GM12878 (cell line): ENCODE measurements at regions not wholly inside any gene's neighbourhood (a gene's known extent, or its start where the extent isn't known, plus 50 kb on each side); places are given as distances from the start of the nearest gene placed in this dataset.

ENCODE experiments used
- ATAC-seq: fragments of 200-7000 bp; cut with Tn5 transposase; 3 replicates; pipeline ENCODE4 v1.9.1; 2020; ENCODE audit warnings: mild to moderate bottlenecking, moderate library complexity
- BruUV-seq: library from RNA; stranded (reverse); fragments of 400-500 nt; replicated peaks from 2 replicates; lab custom pipeline; 2021; lab: Mats Ljungman, UMichigan
- CTCF ChIA-PET: fragments of 300-600 bp; sonication (Branson Sonifier 250); formaldehyde crosslinking; extraction: SDS; loops from one replicate; lab custom pipeline; 2021; ENCODE audit warnings: inconsistent platforms; lab: Yijun Ruan, JAX
- POLR2A ChIA-PET: fragments of 350-600 bp; formaldehyde crosslinking; extraction: SDS; loops from one replicate; lab custom pipeline; 2021; ENCODE audit warnings: inconsistent platforms; lab: Charles Lee
- RAD21 ChIA-PET: fragments of 300-600 bp; sonication (Branson Sonifier 250); formaldehyde crosslinking; loops from one replicate; lab custom pipeline; 2023; ENCODE audit warnings: antibody characterized with exemption; ENCODE audit not compliant: unreplicated experiment; lab: Charles Lee
- SMC1A ChIA-PET: fragments of 300-600 bp; sonication (Branson Sonifier 250); formaldehyde crosslinking; loops from one replicate; lab custom pipeline; 2023; ENCODE audit not compliant: unreplicated experiment, uncharacterized antibody; lab: Charles Lee
- DNase-seq: peaks from one replicate; pipeline ENCODE4 v3.0.0-alpha.2; 2011; ENCODE audit warnings: low read depth, low spot score
- FAIRE-seq: peaks from 3 replicates; lab custom pipeline; 2011; peaks lifted over from hg19 to GRCh38; lab: Jason Lieb, UNC
- H2AFZ ChIP-seq: 2 replicates; pipeline ENCODE4 v1.6.0; 2011; ENCODE audit warnings: low read depth, low read length, control low read depth; ENCODE audit not compliant: control insufficient read depth
- H3K27ac ChIP-seq: 2 replicates; pipeline ENCODE4 v1.5.1; 2011; ENCODE audit warnings: control low read depth; ENCODE audit not compliant: control insufficient read depth, insufficient read depth
- H3K27me3 ChIP-seq, 2 experiments: replicated peaks in 1 of 2; 2 replicates each; pipeline versions ENCODE4 v1.6.0 to v1.6.1; 2011; ENCODE audit warnings: low read length in 1 of 2; ENCODE audit not compliant: control insufficient read depth in 2 of 2, insufficient read depth in 2 of 2
- H3K36me3 ChIP-seq, 2 experiments: 2 replicates each; pipeline ENCODE4 v1.5.1; 2011; ENCODE audit warnings: low read length in 1 of 2; ENCODE audit not compliant: control insufficient read depth in 2 of 2, insufficient read depth in 2 of 2
- H3K4me1 ChIP-seq: 2 replicates; pipeline ENCODE4 v1.6.1; 2011; ENCODE audit warnings: mild to moderate bottlenecking, low read length, moderate library complexity, mixed read lengths; ENCODE audit not compliant: control insufficient read depth, insufficient read depth
- H3K4me2 ChIP-seq: 2 replicates; pipeline ENCODE4 v1.6.0; 2011; ENCODE audit warnings: control low read depth; ENCODE audit not compliant: control insufficient read depth, insufficient read depth
- H3K4me3 ChIP-seq: fragments of 200-600 bp; sonication (generic); 2 replicates; pipeline ENCODE4 v1.5.1; 2016
- H3K79me2 ChIP-seq: 2 replicates; pipeline ENCODE4 v1.6.0; 2011; ENCODE audit warnings: low read length; ENCODE audit not compliant: control insufficient read depth, insufficient read depth
- H3K9ac ChIP-seq: 2 replicates; pipeline ENCODE4 v1.8.0; 2011; ENCODE audit warnings: low read length, control low read depth, mixed read lengths; ENCODE audit not compliant: control insufficient read depth, insufficient read depth
- H3K9me3 ChIP-seq: replicated peaks from 3 replicates; pipeline ENCODE4 v1.5.1; 2011; ENCODE audit warnings: mild to moderate bottlenecking, low read length; ENCODE audit not compliant: control insufficient read depth, insufficient read depth
- H4K20me1 ChIP-seq: 2 replicates; pipeline ENCODE4 v1.6.0; 2011; ENCODE audit not compliant: control insufficient read depth, insufficient read depth
- CBX3 ChIP-seq: fragments of 200-600 bp; sonication (generic); IDR thresholded peaks from 2 replicates; pipeline ENCODE4 v1.6.1; 2016; ENCODE audit warnings: low read depth, borderline replicate concordance
- CHD2 ChIP-seq: IDR thresholded peaks from 2 replicates; pipeline ENCODE4 v1.6.1; 2011; ENCODE audit warnings: low read depth, low read length, improper control_type of control experiment, borderline replicate concordance
- EGR1 ChIP-seq, 2 experiments: IDR thresholded peaks; 1 replicate in 1 of 2; 2 replicates in 1 of 2; pipeline ENCODE4 v1.6.1; 2011 to 2012; ENCODE audit warnings: low read depth in 2 of 2, low read length in 2 of 2, borderline replicate concordance in 1 of 2, mild to moderate bottlenecking in 1 of 2, moderate library complexity in 1 of 2
- ETV6 ChIP-seq, 2 experiments: fragments of 450-650 bp in 1 of 2; IDR thresholded peaks in 1 of 2; conservative IDR thresholded peaks in 1 of 2; 2 replicates each; pipeline ENCODE4 v1.6.1; 2014; ENCODE audit warnings: antibody characterized with exemption in 1 of 2, borderline replicate concordance in 1 of 2, low read depth in 1 of 2, mild to moderate bottlenecking in 1 of 2, moderate library complexity in 1 of 2
- NFXL1 ChIP-seq: fragments of 450-650 bp; IDR thresholded peaks from 2 replicates; pipeline ENCODE4 v1.6.1; 2017; ENCODE audit warnings: antibody characterized with exemption, mild to moderate bottlenecking, borderline replicate concordance
- RELA ChIP-seq: fragments of 450-650 bp; IDR thresholded peaks from 2 replicates; pipeline ENCODE4 v1.8.0; 2014; ENCODE audit warnings: borderline replicate concordance; ENCODE audit not compliant: partially characterized antibody
- SPI1 ChIP-seq: IDR thresholded peaks from 2 replicates; pipeline ENCODE4 v1.6.1; 2011; ENCODE audit warnings: low read depth, mild to moderate bottlenecking, low read length, moderate library complexity, borderline replicate concordance; ENCODE audit not compliant: insufficient read depth
- SREBF1 ChIP-seq: IDR thresholded peaks from 2 replicates; pipeline ENCODE4 v1.6.1; 2012; ENCODE audit warnings: mild to moderate bottlenecking, low read length
- SUPT20H ChIP-seq: IDR thresholded peaks from 2 replicates; pipeline ENCODE4 v1.6.1; 2011; ENCODE audit warnings: low read depth, mild to moderate bottlenecking, low read length, moderate library complexity, borderline replicate concordance; ENCODE audit not compliant: control insufficient read depth
- TCF3 ChIP-seq: IDR thresholded peaks from 2 replicates; pipeline ENCODE4 v1.6.1; 2012; ENCODE audit warnings: low read depth, mild to moderate bottlenecking, low read length, borderline replicate concordance; ENCODE audit not compliant: insufficient read depth
- YY1 ChIP-seq: IDR thresholded peaks from 2 replicates; pipeline ENCODE4 v1.6.1; 2011; ENCODE audit warnings: low read depth, mild to moderate bottlenecking, low read length
- ZNF622 ChIP-seq: fragments of 450-650 bp; IDR thresholded peaks from 2 replicates; pipeline ENCODE4 v1.6.1; 2017; ENCODE audit warnings: mild to moderate bottlenecking, inconsistent platforms
- ZZZ3 ChIP-seq: IDR thresholded peaks from 2 replicates; pipeline ENCODE4 v1.6.1; 2011; ENCODE audit warnings: low read depth; ENCODE audit not compliant: control insufficient read depth, insufficient read length
- WGBS: methylation state at CpG from one replicate; pipeline ENCODE4 v1.1.6; 2016; ENCODE audit warnings: low lambda C conversion rate; ENCODE audit not compliant: insufficient replicate concordance, insufficient coverage; ENCODE audit errors: missing lambda C conversion rate; 5-methylcytosine and 5-hydroxymethylcytosine counted together
- in situ Hi-C: fragments of 300-500 bp; cut with MboI; formaldehyde crosslinking; loops from 9 replicates; pipeline ENCODE4 v1.14.3; 2018; ENCODE audit warnings: mixed read lengths
- intact Hi-C: fragments of 100-400 bp; cut with micrococcal nuclease; formaldehyde crosslinking; loops from one replicate; pipeline ENCODE4 v1.14.2; 2022; ENCODE audit not compliant: unreplicated experiment
- TF ChIP-seq, protein P1 (sequence below): IDR thresholded peaks from 2 replicates; pipeline ENCODE4 v1.6.1; 2011; ENCODE audit warnings: borderline replicate concordance, low read depth, mild to moderate bottlenecking, moderate library complexity, mixed read lengths, low read length; ENCODE audit not compliant: insufficient read depth; ENCODE audit errors: extremely low read length
- TF ChIP-seq, protein P2 (sequence below): fragments of 450-650 bp; IDR thresholded peaks from 2 replicates; pipeline ENCODE4 v1.6.1; 2018; ENCODE audit warnings: borderline replicate concordance, mild to moderate bottlenecking; ENCODE audit not compliant: partially characterized antibody

DNA sequence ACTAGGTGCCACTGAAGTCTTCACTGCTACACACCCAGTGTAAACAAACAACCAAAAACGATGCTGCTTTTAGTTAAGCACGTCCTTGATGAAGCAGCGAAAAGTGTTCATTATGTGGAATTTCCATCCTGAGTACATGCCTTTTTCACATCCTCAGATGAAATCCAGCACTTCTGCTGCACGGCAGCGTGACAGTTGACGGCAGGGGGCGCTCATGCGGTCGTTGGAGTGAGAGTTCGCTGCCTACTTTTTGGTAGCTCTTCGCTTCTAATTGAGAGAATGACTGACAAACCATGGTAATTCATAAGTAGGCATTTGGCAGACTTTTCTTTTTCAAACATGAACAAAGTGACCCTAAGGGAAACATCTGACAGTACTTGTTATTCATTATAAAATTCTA, 1124.9 kb downstream of the EFNB2 start (continued):
- no peak for TF ChIP-seq SPI1
- TF ChIP-seq, protein P1, sequence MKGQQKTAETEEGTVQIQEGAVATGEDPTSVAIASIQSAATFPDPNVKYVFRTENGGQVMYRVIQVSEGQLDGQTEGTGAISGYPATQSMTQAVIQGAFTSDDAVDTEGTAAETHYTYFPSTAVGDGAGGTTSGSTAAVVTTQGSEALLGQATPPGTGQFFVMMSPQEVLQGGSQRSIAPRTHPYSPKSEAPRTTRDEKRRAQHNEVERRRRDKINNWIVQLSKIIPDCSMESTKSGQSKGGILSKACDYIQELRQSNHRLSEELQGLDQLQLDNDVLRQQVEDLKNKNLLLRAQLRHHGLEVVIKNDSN: no peak
- TF ChIP-seq TCF3: no peak
- TF ChIP-seq RELA: no peak

DNA sequence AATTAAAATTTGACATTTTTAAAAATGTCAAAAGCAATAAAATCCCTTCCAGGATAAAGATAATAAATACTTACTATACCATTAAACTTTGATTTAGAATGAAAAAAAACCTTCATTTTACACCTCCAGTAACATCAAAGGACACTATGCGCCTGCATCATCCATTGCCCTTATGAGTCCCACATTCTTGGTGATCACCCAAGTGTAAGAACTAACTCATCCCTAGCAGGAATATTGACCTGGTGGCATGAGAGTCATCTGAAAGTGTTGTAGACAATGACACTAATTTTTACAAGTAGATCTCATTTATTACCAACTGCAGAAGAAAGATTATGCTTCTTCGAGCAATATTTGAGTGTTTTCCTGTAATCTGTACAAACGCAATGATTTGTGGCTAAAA, 1128.9 kb downstream of the EFNB2 start:
- ChIA-PET CTCF (no interaction called here), RAD21 (no interaction called here)
- in situ Hi-C loops: no loop called here

More for the DNA sequence above, 1128.9 kb downstream of the EFNB2 start:
- ChIA-PET SMC1A (no interaction called here), POLR2A (no interaction called here)
- no peak for TF ChIP-seq CBX3
- TF ChIP-seq ETV6 (conservative IDR thresholded peaks at IDR 0.05 in 1 of 2, IDR thresholded peaks at IDR 0.05 in 1 of 2; ENCODE audit: borderline replicate concordance in 1 of 2, low read depth in 1 of 2): no peak
- no peak for TF ChIP-seq SREBF1
- no peak for TF ChIP-seq YY1
- no peak for TF ChIP-seq EGR1 (IDR thresholded peaks at IDR 0.05; ENCODE audit: borderline replicate concordance in 1 of 2, low read depth in 2 of 2, low read length in 2 of 2)
- TF ChIP-seq, protein P2, sequence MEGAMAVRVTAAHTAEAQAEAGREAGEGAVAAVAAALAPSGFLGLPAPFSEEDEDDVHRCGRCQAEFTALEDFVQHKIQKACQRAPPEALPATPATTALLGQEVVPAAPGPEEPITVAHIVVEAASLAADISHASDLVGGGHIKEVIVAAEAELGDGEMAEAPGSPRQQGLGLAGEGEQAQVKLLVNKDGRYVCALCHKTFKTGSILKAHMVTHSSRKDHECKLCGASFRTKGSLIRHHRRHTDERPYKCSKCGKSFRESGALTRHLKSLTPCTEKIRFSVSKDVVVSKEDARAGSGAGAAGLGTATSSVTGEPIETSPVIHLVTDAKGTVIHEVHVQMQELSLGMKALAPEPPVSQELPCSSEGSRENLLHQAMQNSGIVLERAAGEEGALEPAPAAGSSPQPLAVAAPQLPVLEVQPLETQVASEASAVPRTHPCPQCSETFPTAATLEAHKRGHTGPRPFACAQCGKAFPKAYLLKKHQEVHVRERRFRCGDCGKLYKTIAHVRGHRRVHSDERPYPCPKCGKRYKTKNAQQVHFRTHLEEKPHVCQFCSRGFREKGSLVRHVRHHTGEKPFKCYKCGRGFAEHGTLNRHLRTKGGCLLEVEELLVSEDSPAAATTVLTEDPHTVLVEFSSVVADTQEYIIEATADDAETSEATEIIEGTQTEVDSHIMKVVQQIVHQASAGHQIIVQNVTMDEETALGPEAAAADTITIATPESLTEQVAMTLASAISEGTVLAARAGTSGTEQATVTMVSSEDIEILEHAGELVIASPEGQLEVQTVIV: no peak
- TF ChIP-seq SUPT20H: no peak
- TF ChIP-seq CHD2: no peak
- TF ChIP-seq ZZZ3: no peak
- no peak for TF ChIP-seq ZNF622
- TF ChIP-seq NFXL1: no peak
- H3K27ac ChIP-seq: no peak overlapping the region
- no peak overlapping the region for H3K4me2 ChIP-seq
- H2AFZ ChIP-seq: no peak overlapping the region
- no peak overlapping the region for H3K4me3 ChIP-seq
- H3K9ac ChIP-seq: no peak overlapping the region
- no peaks in the 10 kb centered on the region for H4K20me1 ChIP-seq
- no peaks in the 10 kb centered on the region for H3K9me3 ChIP-seq
- no peak for ATAC-seq
- no peaks in the 10 kb centered on the region for H3K27me3 ChIP-seq
- no peaks in the 10 kb centered on the region for H3K79me2 ChIP-seq
- H3K36me3 ChIP-seq: no peaks in the 10 kb centered on the region
- no peak for DNase-seq
- intact Hi-C loops: no loop called here
- BruUV-seq: no TSS peak
- H3K4me1 ChIP-seq: no peaks in the 10 kb centered on the region
- FAIRE-seq: no peak
- WGBS: 27% methylated on average over 3 of the region's 3 CpGs
